ENCODE measurements at regions not wholly inside any gene's neighbourhood (a gene's known extent, or its start where the extent isn't known, plus 50 kb on each side); places are given as distances from the start of the nearest gene placed in this dataset.

DNA sequence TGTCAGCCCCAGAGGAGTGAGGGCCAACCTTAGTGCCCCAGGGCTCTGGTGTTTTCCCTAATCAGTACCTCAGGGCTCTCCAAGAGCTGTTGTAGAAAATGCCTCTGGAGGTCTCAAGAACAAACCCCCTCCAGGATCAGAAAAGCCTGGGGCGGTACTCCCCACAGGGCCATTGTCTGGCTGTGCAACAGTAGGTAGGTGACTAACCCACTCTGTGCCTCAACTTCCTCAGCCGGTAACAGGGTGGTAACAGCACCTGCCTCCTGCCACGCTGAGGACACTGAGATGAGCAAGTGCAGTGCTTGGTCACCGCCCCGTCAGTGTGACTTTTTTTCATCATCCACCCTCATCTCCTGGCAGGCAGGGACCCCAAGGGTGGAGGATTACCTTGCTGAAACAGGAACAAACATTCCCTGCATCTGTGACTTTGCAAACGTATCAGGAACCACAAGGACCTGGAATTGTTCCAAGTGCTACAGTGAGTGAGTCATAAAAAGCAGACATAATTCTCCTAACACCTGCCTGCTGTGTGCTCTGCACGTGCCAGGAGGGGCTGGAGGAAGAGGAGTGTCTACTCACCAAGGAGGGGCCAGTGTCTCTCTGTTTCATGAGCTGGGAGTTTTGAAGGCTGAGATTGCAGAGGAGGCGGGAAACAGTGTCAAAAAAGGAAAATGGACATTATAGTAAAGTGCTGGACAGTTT lies 440.8 kb downstream of the NPHP4 start:
- TF ChIP-seq, protein P1, sequence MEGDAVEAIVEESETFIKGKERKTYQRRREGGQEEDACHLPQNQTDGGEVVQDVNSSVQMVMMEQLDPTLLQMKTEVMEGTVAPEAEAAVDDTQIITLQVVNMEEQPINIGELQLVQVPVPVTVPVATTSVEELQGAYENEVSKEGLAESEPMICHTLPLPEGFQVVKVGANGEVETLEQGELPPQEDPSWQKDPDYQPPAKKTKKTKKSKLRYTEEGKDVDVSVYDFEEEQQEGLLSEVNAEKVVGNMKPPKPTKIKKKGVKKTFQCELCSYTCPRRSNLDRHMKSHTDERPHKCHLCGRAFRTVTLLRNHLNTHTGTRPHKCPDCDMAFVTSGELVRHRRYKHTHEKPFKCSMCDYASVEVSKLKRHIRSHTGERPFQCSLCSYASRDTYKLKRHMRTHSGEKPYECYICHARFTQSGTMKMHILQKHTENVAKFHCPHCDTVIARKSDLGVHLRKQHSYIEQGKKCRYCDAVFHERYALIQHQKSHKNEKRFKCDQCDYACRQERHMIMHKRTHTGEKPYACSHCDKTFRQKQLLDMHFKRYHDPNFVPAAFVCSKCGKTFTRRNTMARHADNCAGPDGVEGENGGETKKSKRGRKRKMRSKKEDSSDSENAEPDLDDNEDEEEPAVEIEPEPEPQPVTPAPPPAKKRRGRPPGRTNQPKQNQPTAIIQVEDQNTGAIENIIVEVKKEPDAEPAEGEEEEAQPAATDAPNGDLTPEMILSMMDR (IDR thresholded peaks at IDR 0.05) = no peak
- no peak for TF ChIP-seq POLR2A (IDR thresholded peaks at IDR 0.05)

All from right lobe of liver (tissue), 4 donors.